CD4-positive, alpha-beta T cell (primary cell): ENCODE measurements at regions not wholly inside any gene's neighbourhood (a gene's known extent, or its start where the extent isn't known, plus 50 kb on each side); places are given as distances from the start of the nearest gene placed in this dataset.

Experiments used
- ATAC-seq: fragments of 200-7000 bp; cut with Tn5 transposase; one replicate; pipeline ENCODE4 v1.10.0; 2022; ENCODE audit warnings: mild to moderate bottlenecking; ENCODE audit not compliant: poor library complexity
- CTCF ChIA-PET: fragments of 350-600 bp; sonication (Branson Sonifier 250); formaldehyde crosslinking; loops from one replicate; lab custom pipeline; 2021; ENCODE audit warnings: antibody characterized with exemption, inconsistent platforms; lab: Charles Lee
- POLR2A ChIA-PET: fragments of 350-600 bp; sonication (Branson Sonifier 250); formaldehyde crosslinking; loops from one replicate; lab custom pipeline; 2021; ENCODE audit warnings: antibody characterized with exemption, inconsistent platforms; lab: Charles Lee
- DNase-seq, 14 experiments: peaks; one replicate each; pipeline ENCODE4 v3.0.0-alpha.2; 2013 to 2020; ENCODE audit warnings: mixed read lengths in 2 of 14
- H3K27ac ChIP-seq, 2 donors: one replicate each; pipeline versions ENCODE4 v1.5.1 to v1.7.0; 2013; ENCODE audit warnings: low read length in 2 of 2, low read depth in 1 of 2, mild to moderate bottlenecking in 1 of 2
- H3K27me3 ChIP-seq, 2 experiments: 1 replicate in 1 of 2; 2 replicates in 1 of 2; pipeline versions ENCODE4 v1.6.1 to v1.7.0; 2013; ENCODE audit warnings: low read length in 2 of 2, control low read depth in 1 of 2, mild to moderate bottlenecking in 1 of 2, moderate library complexity in 1 of 2; ENCODE audit not compliant: insufficient read depth in 2 of 2, control insufficient read depth in 1 of 2
- H3K36me3 ChIP-seq: one replicate; pipeline ENCODE4 v1.6.1; 2013; ENCODE audit warnings: low read length, control low read depth; ENCODE audit not compliant: insufficient read depth
- H3K4me1 ChIP-seq: one replicate; pipeline ENCODE4 v1.6.1; 2013; ENCODE audit warnings: low read length, control low read depth; ENCODE audit not compliant: insufficient read depth
- H3K4me3 ChIP-seq: one replicate; pipeline ENCODE4 v1.5.1; 2013; ENCODE audit warnings: mild to moderate bottlenecking, low read length, moderate library complexity
- H3K9me3 ChIP-seq, 2 experiments: 1 replicate in 1 of 2; 2 replicates in 1 of 2; pipeline versions ENCODE4 v1.6.1 to v1.7.0; 2013; ENCODE audit warnings: low read length in 2 of 2, mild to moderate bottlenecking in 2 of 2, control low read depth in 1 of 2, moderate library complexity in 1 of 2; ENCODE audit not compliant: control insufficient read depth in 1 of 2, insufficient read depth in 1 of 2
- H3K27ac Mint-ChIP-seq: one replicate; pipeline ENCODE4 v1.8.0; 2020; ENCODE audit warnings: mixed read lengths
- H3K27me3 Mint-ChIP-seq: one replicate; pipeline ENCODE4 v1.8.0; 2021; ENCODE audit warnings: mixed read lengths
- H3K36me3 Mint-ChIP-seq: one replicate; pipeline ENCODE4 v1.8.0; 2021; ENCODE audit warnings: low read depth, mixed read lengths
- H3K4me1 Mint-ChIP-seq: one replicate; pipeline ENCODE4 v1.8.0; 2021; ENCODE audit warnings: low read depth, mixed read lengths
- H3K4me3 Mint-ChIP-seq: one replicate; pipeline ENCODE4 v1.8.0; 2020; ENCODE audit warnings: mild to moderate bottlenecking, mixed read lengths
- H3K9me3 Mint-ChIP-seq: one replicate; pipeline ENCODE4 v1.8.0; 2020; ENCODE audit warnings: mixed read lengths
- CTCF ChIP-seq: fragments of 200-600 bp; IDR thresholded peaks from one replicate; pipeline ENCODE4 v1.8.0; 2022; ENCODE audit warnings: antibody characterized with exemption, mild to moderate bottlenecking
- intact Hi-C, 2 experiments: fragments of 100-400 bp; cut with DNase I in 1 of 2; cut with micrococcal nuclease in 1 of 2; formaldehyde crosslinking; loops; one replicate each; pipeline versions ENCODE4 v1.15.1 to v1.9.0; 2023 to 2025; cut with DNase I, micrococcal nuclease

- CTCF ChIA-PET, result interaction anchor here (0.5 kb wide), 1 partner anchor 1850 kb away, joined by 3 read pairs; no protein-coding TSS in a partner anchor
- Histone ChIP-seq H3K27me3 (no peaks in the 10 kb centered on the region), H3K4me3 (no peak overlapping the region), H3K36me3 (no peaks in the 10 kb centered on the region), H3K27ac (no peak overlapping the region), H3K9me3 (no peaks in the 10 kb centered on the region), H3K4me1 (no peaks in the 10 kb centered on the region)
- Mint-ChIP-seq H3K27me3 (peaks cover 8% of the 10 kb centered on the region), H3K4me3 (no peak overlapping the region), H3K4me1 (no peaks in the 10 kb centered on the region), H3K36me3 (no peaks in the 10 kb centered on the region), H3K27ac (no peak overlapping the region), H3K9me3 (no peaks in the 10 kb centered on the region)
- no peak for DNase-seq
- POLR2A ChIA-PET, result no interaction called here
- intact Hi-C loops, result no loop called here
- no peak for TF ChIP-seq CTCF
- no peak for ATAC-seq
These were observed 71.8 kb upstream of the OTUD4 start for GRCh38 chr4:145252190-145252589.

GRCh38 chr4:145251391-145251790 is 71.0 kb upstream of the OTUD4 start:
- Mint-ChIP-seq H3K36me3 (no peaks in the 10 kb centered on the region), H3K4me1 (no peaks in the 10 kb centered on the region), H3K27me3 (peaks cover 8% of the 10 kb centered on the region), H3K27ac (no peak overlapping the region), H3K4me3 (no peak overlapping the region), H3K9me3 (no peaks in the 10 kb centered on the region)
- no peak for TF ChIP-seq CTCF
- ATAC-seq, result no peak
- no peak for DNase-seq
- no peak overlapping the region for H3K4me3 ChIP-seq
- intact Hi-C loops, result no loop called here
- ChIA-PET POLR2A (no interaction called here), CTCF (no interaction called here)
- no peaks in the 10 kb centered on the region for H3K9me3 ChIP-seq
- no peaks in the 10 kb centered on the region for H3K36me3 ChIP-seq
- H3K27me3 ChIP-seq, result no peaks in the 10 kb centered on the region
- H3K27ac ChIP-seq, result no peak overlapping the region
- no peaks in the 10 kb centered on the region for H3K4me1 ChIP-seq

- H3K9me3 Mint-ChIP-seq, result no peaks in the 10 kb centered on the region
- Histone ChIP-seq H3K36me3 (no peaks in the 10 kb centered on the region), H3K4me3 (no peak overlapping the region), H3K4me1 (no peaks in the 10 kb centered on the region), H3K9me3 (no peaks in the 10 kb centered on the region), H3K27ac (no peak overlapping the region), H3K27me3 (peaks cover 0 to 4% of the 10 kb centered on the region in 2 experiments)
- peaks cover 8% of the 10 kb centered on the region for H3K27me3 Mint-ChIP-seq
- CTCF ChIA-PET, result no interaction called here
- ATAC-seq (no peak), DNase-seq (no peak)
- H3K27ac Mint-ChIP-seq, result no peak overlapping the region
- POLR2A ChIA-PET, result no interaction called here
- H3K4me1 Mint-ChIP-seq, result no peaks in the 10 kb centered on the region
- intact Hi-C loops, result no loop called here
- H3K36me3 Mint-ChIP-seq, result no peaks in the 10 kb centered on the region
- no peak for TF ChIP-seq CTCF
- H3K4me3 Mint-ChIP-seq, result no peak overlapping the region
These were observed 68.6 kb upstream of the OTUD4 start for GRCh38 chr4:145248971-145249370.
